AG09319 (cell line): ENCODE measurements at regions not wholly inside any gene's neighbourhood (a gene's known extent, or its start where the extent isn't known, plus 50 kb on each side); places are given as distances from the start of the nearest gene placed in this dataset.

Experiments
- DNase-seq: peaks from one replicate; pipeline ENCODE4 v3.0.0-alpha.2; 2010; ENCODE audit warnings: low read depth; ENCODE audit errors: extremely low read depth
- CTCF ChIP-seq: IDR thresholded peaks from 2 replicates; pipeline ENCODE4 v1.5.1; 2011; ENCODE audit warnings: low read depth, mild to moderate bottlenecking, inconsistent platforms, low read length, moderate library complexity

- TF ChIP-seq CTCF, result no peak
- DNase-seq, result no peak
Measured at GRCh38 chr18:44324361-44324760, 356.3 kb upstream of the SETBP1 start.

GRCh38 chr18:44325903-44326635, 354.6 kb upstream of the SETBP1 start:
- DNase-seq, result peak; percentile 48
- TF ChIP-seq CTCF, result peak; percentile 65

- no peak for DNase-seq
- no peak for TF ChIP-seq CTCF
Measured at GRCh38 chr18:44331656-44332570, 348.8 kb upstream of the SETBP1 start.

GRCh38 chr18:44341759-44342158, 338.9 kb upstream of the SETBP1 start:
- no peak for TF ChIP-seq CTCF
- DNase-seq, result no peak

GRCh38 chr18:44342162-44342561, 338.5 kb upstream of the SETBP1 start:
- DNase-seq, result no peak
- TF ChIP-seq CTCF, result no peak

- no peak for TF ChIP-seq CTCF
Measured at GRCh38 chr18:44342946-44343345, 337.7 kb upstream of the SETBP1 start.

GRCh38 chr18:44343570-44343969, 337.1 kb upstream of the SETBP1 start:
- TF ChIP-seq CTCF, result no peak
- no peak for DNase-seq

More at GRCh38 chr18:44342946-44343345, 337.7 kb upstream of the SETBP1 start:
- DNase-seq, result no peak
